ENCODE measurements at regions not wholly inside any gene's neighbourhood (a gene's known extent, or its start where the extent isn't known, plus 50 kb on each side); places are given as distances from the start of the nearest gene placed in this dataset.
A peak's percentile ranks its signal among the peaks of the same experiment; 100 is the strongest.
"Not testable (repeated sequence)": the region's sequence is repeated elsewhere in the genome, so short reads cannot be mapped to it uniquely, and the experiment has no call there.

DNA sequence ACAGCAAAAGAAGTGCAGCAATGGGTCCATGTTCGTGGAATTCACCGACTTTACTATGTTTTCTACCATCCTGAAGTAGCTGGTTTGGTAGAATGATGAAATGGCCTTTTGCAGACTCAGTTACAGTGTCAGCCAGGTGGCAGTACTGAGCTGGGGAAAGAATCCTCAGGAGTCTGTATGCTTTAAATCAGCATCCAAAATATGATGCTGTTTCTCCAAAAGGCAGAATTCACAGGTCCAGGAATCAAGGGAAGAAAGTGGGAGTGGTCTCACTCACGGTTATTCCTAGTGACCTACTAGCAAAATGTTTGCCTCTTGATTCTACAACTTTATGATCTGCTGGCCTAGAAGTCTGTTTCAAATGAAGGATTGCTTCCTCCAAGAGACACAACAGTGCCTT is 287.1 kb downstream of the SPATA31A6 start:
- not testable (repeated sequence) for H3K4me1 ChIP-seq (ENCODE audit: low read depth, poor library complexity, severe bottlenecking); H3K4me3 ChIP-seq (IDR thresholded peaks at IDR 0.05; ENCODE audit: insufficient read depth, low read depth, low read length); H4K20me1 ChIP-seq (ENCODE audit: insufficient read depth); H3K27ac ChIP-seq; H3K79me2 ChIP-seq (ENCODE audit: insufficient read depth, low read depth); H3K27me3 ChIP-seq (ENCODE audit: insufficient read depth, low read depth); H3K4me2 ChIP-seq; H3K36me3 ChIP-seq (ENCODE audit: insufficient read depth); H2AFZ ChIP-seq (ENCODE audit: low read depth); H3K9ac ChIP-seq
- TF ChIP-seq, protein P1, sequence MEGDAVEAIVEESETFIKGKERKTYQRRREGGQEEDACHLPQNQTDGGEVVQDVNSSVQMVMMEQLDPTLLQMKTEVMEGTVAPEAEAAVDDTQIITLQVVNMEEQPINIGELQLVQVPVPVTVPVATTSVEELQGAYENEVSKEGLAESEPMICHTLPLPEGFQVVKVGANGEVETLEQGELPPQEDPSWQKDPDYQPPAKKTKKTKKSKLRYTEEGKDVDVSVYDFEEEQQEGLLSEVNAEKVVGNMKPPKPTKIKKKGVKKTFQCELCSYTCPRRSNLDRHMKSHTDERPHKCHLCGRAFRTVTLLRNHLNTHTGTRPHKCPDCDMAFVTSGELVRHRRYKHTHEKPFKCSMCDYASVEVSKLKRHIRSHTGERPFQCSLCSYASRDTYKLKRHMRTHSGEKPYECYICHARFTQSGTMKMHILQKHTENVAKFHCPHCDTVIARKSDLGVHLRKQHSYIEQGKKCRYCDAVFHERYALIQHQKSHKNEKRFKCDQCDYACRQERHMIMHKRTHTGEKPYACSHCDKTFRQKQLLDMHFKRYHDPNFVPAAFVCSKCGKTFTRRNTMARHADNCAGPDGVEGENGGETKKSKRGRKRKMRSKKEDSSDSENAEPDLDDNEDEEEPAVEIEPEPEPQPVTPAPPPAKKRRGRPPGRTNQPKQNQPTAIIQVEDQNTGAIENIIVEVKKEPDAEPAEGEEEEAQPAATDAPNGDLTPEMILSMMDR (conservative IDR thresholded peaks at IDR 0.05; ENCODE audit: low read depth, low read length), result peak; percentile 43; the same call in 1 of the 2 replicates

GRCh38 chr9:42490989-42491388 is 307.5 kb downstream of the SPATA31A6 start:
- not testable (repeated sequence) for H3K4me1 ChIP-seq (ENCODE audit: low read depth, poor library complexity, severe bottlenecking); H3K27ac ChIP-seq; H3K4me2 ChIP-seq; H4K20me1 ChIP-seq (ENCODE audit: insufficient read depth); H2AFZ ChIP-seq (ENCODE audit: low read depth); H3K79me2 ChIP-seq (ENCODE audit: insufficient read depth, low read depth); H3K27me3 ChIP-seq (ENCODE audit: insufficient read depth, low read depth); H3K9ac ChIP-seq; H3K4me3 ChIP-seq (IDR thresholded peaks at IDR 0.05; ENCODE audit: insufficient read depth, low read depth, low read length); H3K36me3 ChIP-seq (ENCODE audit: insufficient read depth)

- H3K4me2 ChIP-seq; H3K27ac ChIP-seq; H3K4me3 ChIP-seq (IDR thresholded peaks at IDR 0.05; ENCODE audit: insufficient read depth, low read depth, low read length); H2AFZ ChIP-seq (ENCODE audit: low read depth); H3K79me2 ChIP-seq (ENCODE audit: insufficient read depth, low read depth); H3K9ac ChIP-seq; H4K20me1 ChIP-seq (ENCODE audit: insufficient read depth); H3K4me1 ChIP-seq (ENCODE audit: low read depth, poor library complexity, severe bottlenecking); H3K36me3 ChIP-seq (ENCODE audit: insufficient read depth); H3K27me3 ChIP-seq (ENCODE audit: insufficient read depth, low read depth): not testable (repeated sequence)
Observed at GRCh38 chr9:42502620-42503264, 319.3 kb downstream of the SPATA31A6 start.

DNA sequence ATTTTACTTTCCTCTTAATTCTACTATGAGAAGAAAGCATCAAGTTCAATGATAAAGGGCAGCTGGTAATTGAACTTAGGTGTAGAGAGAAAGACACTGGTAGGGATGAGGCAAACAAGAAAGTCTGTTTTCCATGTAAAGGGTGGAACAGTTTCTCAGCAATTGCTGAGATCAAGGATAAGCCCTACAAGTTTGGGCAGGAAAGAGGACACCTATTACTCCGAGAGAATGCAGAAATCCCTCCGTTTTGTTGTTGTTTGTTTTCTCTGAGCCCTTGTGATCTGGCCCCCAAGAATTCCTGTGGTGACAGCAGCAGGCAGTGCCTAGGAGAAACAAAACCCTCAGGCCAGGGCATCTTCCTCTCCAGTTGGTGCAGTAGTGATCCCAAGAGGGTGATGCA is 324.7 kb downstream of the SPATA31A6 start:
- not testable (repeated sequence) for H3K27me3 ChIP-seq (ENCODE audit: insufficient read depth, low read depth); H4K20me1 ChIP-seq (ENCODE audit: insufficient read depth); H3K36me3 ChIP-seq (ENCODE audit: insufficient read depth); H3K79me2 ChIP-seq (ENCODE audit: insufficient read depth, low read depth); H3K4me1 ChIP-seq (ENCODE audit: low read depth, poor library complexity, severe bottlenecking); H2AFZ ChIP-seq (ENCODE audit: low read depth); H3K4me2 ChIP-seq; H3K27ac ChIP-seq; H3K4me3 ChIP-seq (IDR thresholded peaks at IDR 0.05; ENCODE audit: insufficient read depth, low read depth, low read length); H3K9ac ChIP-seq

DNA sequence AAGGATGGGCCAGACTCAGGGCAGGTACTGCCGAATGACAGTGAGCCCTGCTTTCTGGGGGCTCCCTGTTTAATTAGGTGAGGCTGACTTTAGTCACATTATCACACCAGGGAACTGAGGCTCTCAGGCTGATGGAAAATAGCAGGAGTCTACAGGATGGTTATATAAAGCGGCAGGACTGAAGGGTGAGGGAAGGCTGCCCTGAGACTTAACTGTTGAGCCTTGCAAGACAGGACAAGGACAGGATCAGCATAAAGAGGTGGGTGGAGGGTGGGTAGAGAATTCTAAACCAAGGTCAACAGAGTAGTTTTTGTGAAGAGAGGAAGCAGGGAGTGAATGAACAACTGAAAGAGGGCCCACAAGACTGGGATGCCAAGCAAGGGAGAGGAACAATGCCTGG is 330.1 kb downstream of the SPATA31A6 start:
- not testable (repeated sequence) for H3K27ac ChIP-seq; H2AFZ ChIP-seq (ENCODE audit: low read depth); H3K9ac ChIP-seq; H3K36me3 ChIP-seq (ENCODE audit: insufficient read depth); H3K4me1 ChIP-seq (ENCODE audit: low read depth, poor library complexity, severe bottlenecking); H3K4me3 ChIP-seq (IDR thresholded peaks at IDR 0.05; ENCODE audit: insufficient read depth, low read depth, low read length); H3K79me2 ChIP-seq (ENCODE audit: insufficient read depth, low read depth); H3K27me3 ChIP-seq (ENCODE audit: insufficient read depth, low read depth); H3K4me2 ChIP-seq; H4K20me1 ChIP-seq (ENCODE audit: insufficient read depth)

- not testable (repeated sequence) for H2AFZ ChIP-seq (ENCODE audit: low read depth); H3K4me1 ChIP-seq (ENCODE audit: low read depth, poor library complexity, severe bottlenecking); H4K20me1 ChIP-seq (ENCODE audit: insufficient read depth); H3K9ac ChIP-seq; H3K36me3 ChIP-seq (ENCODE audit: insufficient read depth); H3K27ac ChIP-seq; H3K27me3 ChIP-seq (ENCODE audit: insufficient read depth, low read depth); H3K79me2 ChIP-seq (ENCODE audit: insufficient read depth, low read depth); H3K4me3 ChIP-seq (IDR thresholded peaks at IDR 0.05; ENCODE audit: insufficient read depth, low read depth, low read length); H3K4me2 ChIP-seq
Observed at GRCh38 chr9:42534325-42534983, 351.0 kb downstream of the SPATA31A6 start.

DNA sequence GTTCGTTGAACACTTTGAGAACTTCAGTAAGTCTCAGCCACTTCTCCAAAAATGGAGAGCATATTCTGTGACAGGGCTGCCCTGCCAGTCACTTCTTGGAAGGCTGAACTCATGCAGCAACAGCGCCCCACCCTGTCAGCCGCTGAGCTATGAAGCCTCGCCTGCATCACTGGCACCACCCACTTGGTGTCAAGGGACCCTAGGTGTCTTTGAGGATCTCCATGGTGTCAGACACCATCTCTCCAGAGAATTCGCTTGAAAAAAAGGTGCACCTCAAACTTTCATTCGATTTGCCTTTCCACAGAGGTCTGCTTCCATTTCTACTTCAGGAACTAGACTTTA is 351.5 kb downstream of the SPATA31A6 start:
- not testable (repeated sequence) for H3K4me2 ChIP-seq; H3K27me3 ChIP-seq (ENCODE audit: insufficient read depth, low read depth); H4K20me1 ChIP-seq (ENCODE audit: insufficient read depth); H3K4me1 ChIP-seq (ENCODE audit: low read depth, poor library complexity, severe bottlenecking); H3K79me2 ChIP-seq (ENCODE audit: insufficient read depth, low read depth); H3K27ac ChIP-seq; H3K9ac ChIP-seq; H3K36me3 ChIP-seq (ENCODE audit: insufficient read depth); H2AFZ ChIP-seq (ENCODE audit: low read depth); H3K4me3 ChIP-seq (IDR thresholded peaks at IDR 0.05; ENCODE audit: insufficient read depth, low read depth, low read length)

- H3K4me3 ChIP-seq (IDR thresholded peaks at IDR 0.05; ENCODE audit: insufficient read depth, low read depth, low read length); H3K4me1 ChIP-seq (ENCODE audit: low read depth, poor library complexity, severe bottlenecking); H3K36me3 ChIP-seq (ENCODE audit: insufficient read depth); H3K4me2 ChIP-seq; H3K27ac ChIP-seq; H3K79me2 ChIP-seq (ENCODE audit: insufficient read depth, low read depth); H2AFZ ChIP-seq (ENCODE audit: low read depth); H3K27me3 ChIP-seq (ENCODE audit: insufficient read depth, low read depth); H3K9ac ChIP-seq; H4K20me1 ChIP-seq (ENCODE audit: insufficient read depth): not testable (repeated sequence)
Observed at GRCh38 chr9:42550789-42551357, 367.4 kb downstream of the SPATA31A6 start.

DNA sequence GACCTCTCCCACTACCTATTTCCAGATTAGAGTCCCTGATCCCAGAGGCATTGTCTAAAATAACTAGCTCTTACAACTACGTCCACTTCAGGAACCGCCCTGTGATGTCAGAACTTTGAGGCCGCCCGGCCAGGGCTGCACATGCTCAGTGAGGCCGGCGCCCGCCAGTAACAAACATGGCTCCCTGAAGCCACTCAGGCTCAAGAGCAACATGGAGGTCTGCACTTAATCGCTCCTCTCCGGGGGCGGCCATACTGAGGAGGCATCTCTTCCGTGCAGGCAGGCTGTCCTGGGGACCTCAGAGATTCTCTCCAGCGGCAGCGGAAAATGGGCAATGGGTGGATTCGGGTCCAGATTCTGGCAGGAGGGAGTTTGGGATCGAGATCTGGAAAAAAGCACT is 385.1 kb downstream of the SPATA31A6 start:
- H3K4me2 ChIP-seq; H3K9ac ChIP-seq; H3K4me1 ChIP-seq (ENCODE audit: low read depth, poor library complexity, severe bottlenecking); H3K4me3 ChIP-seq (IDR thresholded peaks at IDR 0.05; ENCODE audit: insufficient read depth, low read depth, low read length); H3K27ac ChIP-seq; H3K79me2 ChIP-seq (ENCODE audit: insufficient read depth, low read depth); H2AFZ ChIP-seq (ENCODE audit: low read depth); H4K20me1 ChIP-seq (ENCODE audit: insufficient read depth); H3K27me3 ChIP-seq (ENCODE audit: insufficient read depth, low read depth); H3K36me3 ChIP-seq (ENCODE audit: insufficient read depth): not testable (repeated sequence)

Data from KMS-11 (cell line).